K562 (cell line): ENCODE measurements at regions not wholly inside any gene's neighbourhood (a gene's known extent, or its start where the extent isn't known, plus 50 kb on each side); places are given as distances from the start of the nearest gene placed in this dataset.

ENCODE experiments used
- BRF2 ChIP-seq: IDR thresholded peaks from 3 replicates; pipeline ENCODE4 v1.6.1; 2011; ENCODE audit warnings: borderline replicate concordance, mild to moderate bottlenecking; ENCODE audit not compliant: insufficient read length, insufficient read depth
- EZH2 ChIP-seq: IDR thresholded peaks from 2 replicates; pipeline ENCODE4 v1.6.1; 2012; ENCODE audit warnings: low read depth, mild to moderate bottlenecking, inconsistent platforms, low read length, borderline replicate concordance
- HDAC6 ChIP-seq: IDR thresholded peaks from 2 replicates; pipeline ENCODE4 v1.6.1; 2012; ENCODE audit warnings: low read depth, mild to moderate bottlenecking, control low read depth, inconsistent platforms, low read length, moderate library complexity
- JUND ChIP-seq, 2 experiments: IDR thresholded peaks; 2 replicates in 1 of 2; 3 replicates in 1 of 2; pipeline ENCODE4 v1.6.1; 2011; ENCODE audit warnings: borderline replicate concordance in 2 of 2, low read depth in 2 of 2, low read length in 2 of 2, improper control_type of control experiment in 1 of 2, missing biosample characterization in 1 of 2, missing genetic modification characterization in 1 of 2, missing genetic modification reagents in 1 of 2
- MAX ChIP-seq: sonication (generic); formaldehyde crosslinking; IDR thresholded peaks from 2 replicates; pipeline ENCODE4 v1.9.0; 2022; ENCODE audit warnings: mild to moderate bottlenecking, missing genetic modification reagents
- MCM7 ChIP-seq, 2 experiments: fragments of 450-650 bp; IDR thresholded peaks; 2 replicates each; pipeline ENCODE4 v1.6.1; 2016 to 2018
- NCOA1 ChIP-seq: fragments of 450-650 bp; IDR thresholded peaks from 2 replicates; pipeline ENCODE4 v1.6.1; 2016; ENCODE audit warnings: low read depth
- ZNF239 ChIP-seq: fragments of 250-450 bp; sonication (Bioruptor Pico); IDR thresholded peaks from 2 replicates; pipeline ENCODE4 v1.4.0; 2020; ENCODE audit warnings: mild to moderate bottlenecking
- ZNF407 ChIP-seq: fragments of 450-650 bp; IDR thresholded peaks from 2 replicates; pipeline ENCODE4 v1.6.1; 2016; ENCODE audit warnings: low read depth
- ZNF644 ChIP-seq: fragments of 200-800 bp; sonication (Bioruptor generic); IDR thresholded peaks from 2 replicates; pipeline ENCODE4 v1.6.1; 2016; ENCODE audit warnings: low read depth, missing genetic modification characterization, missing compliant biosample characterization

- TF ChIP-seq ZNF239: no peak
- no peak for TF ChIP-seq NCOA1
- TF ChIP-seq ZNF407: no peak
- TF ChIP-seq ZNF644: no peak
- TF ChIP-seq MCM7 (IDR thresholded peaks at IDR 0.05): no peak
- no peak for TF ChIP-seq MAX
- no peak for TF ChIP-seq EZH2
- TF ChIP-seq BRF2: no peak
- no peak for TF ChIP-seq HDAC6
- no peak for TF ChIP-seq JUND (IDR thresholded peaks at IDR 0.05; ENCODE audit: borderline replicate concordance, low read depth, low read length)
- TF ChIP-seq JUND (tag; IDR thresholded peaks at IDR 0.05; ENCODE audit: borderline replicate concordance, low read depth, low read length): no peak
Observed at GRCh38 chr14:83120187-83120586, 1586.5 kb upstream of the SEL1L start.
